Esophagus muscularis mucosa (tissue), 3 donors: ENCODE measurements at regions not wholly inside any gene's neighbourhood (a gene's known extent, or its start where the extent isn't known, plus 50 kb on each side); places are given as distances from the start of the nearest gene placed in this dataset.
"Not testable (repeated sequence)": the region's sequence is repeated elsewhere in the genome, so short reads cannot be mapped to it uniquely, and the experiment has no call there.

Experiments
- POLR2A ChIP-seq: fragments of 450-650 bp; IDR thresholded peaks from one replicate; pipeline ENCODE4 v1.6.1; 2017; ENCODE audit warnings: antibody characterized with exemption, moderate library complexity, mild to moderate bottlenecking, low read depth
- POLR2AphosphoS5 ChIP-seq, 2 donors: sonication (generic); formaldehyde crosslinking; IDR thresholded peaks; one replicate each; pipeline ENCODE4 v1.6.1; 2017; ENCODE audit warnings: antibody characterized with exemption in 2 of 2
- TF ChIP-seq, protein P1 (sequence below), 3 experiments: fragments of 200-600 bp in 2 of 3; fragments of 450-650 bp in 1 of 3; sonication (generic) in 2 of 3; IDR thresholded peaks; one replicate each; pipeline ENCODE4 v1.5.1; 2017 to 2019; ENCODE audit warnings: antibody characterized with exemption in 3 of 3, mild to moderate bottlenecking in 2 of 3, moderate library complexity in 1 of 3

DNA sequence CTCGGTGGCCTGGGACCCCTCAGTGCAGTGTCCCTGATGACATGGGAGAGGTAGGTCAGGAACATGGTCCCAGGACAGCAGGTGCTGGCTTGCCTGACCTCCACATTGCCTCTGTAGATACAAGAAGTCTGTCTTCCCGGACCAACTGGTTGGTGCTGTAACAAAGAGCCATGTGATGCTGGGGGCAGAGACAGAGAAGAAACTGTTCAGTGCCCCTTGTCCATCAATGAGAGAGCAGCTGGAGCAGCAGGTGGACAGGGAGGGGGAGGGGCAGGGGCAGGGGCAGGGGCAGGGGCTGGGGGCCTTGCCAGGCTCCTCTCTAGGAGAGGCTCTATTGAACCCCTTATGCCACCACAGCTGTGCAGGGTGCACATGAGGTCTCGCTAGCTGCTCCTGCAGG is 191.8 kb downstream of the KLRB1 start:
- TF ChIP-seq, protein P1, sequence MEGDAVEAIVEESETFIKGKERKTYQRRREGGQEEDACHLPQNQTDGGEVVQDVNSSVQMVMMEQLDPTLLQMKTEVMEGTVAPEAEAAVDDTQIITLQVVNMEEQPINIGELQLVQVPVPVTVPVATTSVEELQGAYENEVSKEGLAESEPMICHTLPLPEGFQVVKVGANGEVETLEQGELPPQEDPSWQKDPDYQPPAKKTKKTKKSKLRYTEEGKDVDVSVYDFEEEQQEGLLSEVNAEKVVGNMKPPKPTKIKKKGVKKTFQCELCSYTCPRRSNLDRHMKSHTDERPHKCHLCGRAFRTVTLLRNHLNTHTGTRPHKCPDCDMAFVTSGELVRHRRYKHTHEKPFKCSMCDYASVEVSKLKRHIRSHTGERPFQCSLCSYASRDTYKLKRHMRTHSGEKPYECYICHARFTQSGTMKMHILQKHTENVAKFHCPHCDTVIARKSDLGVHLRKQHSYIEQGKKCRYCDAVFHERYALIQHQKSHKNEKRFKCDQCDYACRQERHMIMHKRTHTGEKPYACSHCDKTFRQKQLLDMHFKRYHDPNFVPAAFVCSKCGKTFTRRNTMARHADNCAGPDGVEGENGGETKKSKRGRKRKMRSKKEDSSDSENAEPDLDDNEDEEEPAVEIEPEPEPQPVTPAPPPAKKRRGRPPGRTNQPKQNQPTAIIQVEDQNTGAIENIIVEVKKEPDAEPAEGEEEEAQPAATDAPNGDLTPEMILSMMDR (IDR thresholded peaks at IDR 0.05) = not testable (repeated sequence)
- not testable (repeated sequence) for TF ChIP-seq POLR2AphosphoS5 (IDR thresholded peaks at IDR 0.05); POLR2A
